NCI-H1930 (cell line): ENCODE measurements at regions not wholly inside any gene's neighbourhood (a gene's known extent, or its start where the extent isn't known, plus 50 kb on each side); places are given as distances from the start of the nearest gene placed in this dataset.
A peak's percentile ranks its signal among the peaks of the same experiment; 100 is the strongest.
"Not testable (repeated sequence)": the region's sequence is repeated elsewhere in the genome, so short reads cannot be mapped to it uniquely, and the experiment has no call there.

Experiments used
- DNase-seq, 2 experiments: peaks; one replicate each; lab custom pipeline; 2025; lab: John Stamatoyannopoulos, UW

DNA sequence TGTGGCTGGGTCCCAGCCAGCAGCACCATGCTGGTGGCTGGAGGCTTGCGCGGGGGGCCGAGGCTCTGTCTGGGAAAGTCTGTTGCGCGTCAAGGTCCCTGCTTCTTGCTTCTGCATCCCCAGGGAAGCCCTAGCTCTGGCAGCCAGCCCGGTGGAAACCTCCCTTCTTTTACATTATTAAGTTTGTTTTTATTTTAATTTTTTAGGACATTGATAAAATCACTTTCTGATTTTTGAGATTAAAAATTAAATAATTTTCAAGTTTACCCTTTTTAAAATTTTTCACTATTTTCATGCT lies 81.6 kb downstream of the TRIM51G start:
- DNase-seq: not testable (repeated sequence)

DNA sequence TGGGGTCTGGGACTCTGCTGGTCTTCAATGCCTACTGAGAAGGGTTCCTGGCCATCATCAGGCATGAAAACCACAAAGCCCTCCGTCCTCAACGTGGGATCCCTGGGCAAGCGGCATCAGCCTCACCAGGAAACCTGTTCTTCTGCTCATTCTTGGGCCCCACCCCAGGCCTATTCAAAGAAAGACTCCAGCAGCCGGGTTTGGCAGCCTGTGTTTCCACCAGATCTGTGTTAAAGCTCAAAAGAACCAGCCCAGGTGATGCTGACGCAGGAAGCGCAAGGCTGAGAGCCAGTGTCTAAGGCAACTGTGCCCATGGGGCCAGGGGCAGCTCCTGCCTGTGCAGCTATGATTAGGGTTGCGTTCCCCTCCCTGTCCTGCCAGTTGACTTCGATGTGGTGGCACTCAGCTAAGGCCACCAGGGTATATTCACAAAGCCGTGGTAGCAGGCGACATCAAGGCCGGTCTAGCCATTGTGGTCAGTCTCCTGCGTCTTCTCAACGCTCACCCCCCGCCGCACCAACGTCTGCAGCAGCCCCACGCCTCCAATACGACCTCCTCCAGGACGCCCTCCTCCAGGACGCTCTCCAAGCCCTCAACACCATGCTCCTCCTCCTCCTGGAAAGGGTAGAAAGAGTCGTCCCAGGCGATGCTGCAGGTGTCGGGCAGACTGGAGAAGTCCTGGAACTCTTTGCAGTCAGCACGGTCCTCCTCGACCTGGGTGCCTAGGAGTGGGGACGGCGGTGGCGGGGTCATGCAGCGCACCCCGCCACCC lies 82.1 kb downstream of the TRIM51G start:
- DNase-seq: not testable (repeated sequence)

DNA sequence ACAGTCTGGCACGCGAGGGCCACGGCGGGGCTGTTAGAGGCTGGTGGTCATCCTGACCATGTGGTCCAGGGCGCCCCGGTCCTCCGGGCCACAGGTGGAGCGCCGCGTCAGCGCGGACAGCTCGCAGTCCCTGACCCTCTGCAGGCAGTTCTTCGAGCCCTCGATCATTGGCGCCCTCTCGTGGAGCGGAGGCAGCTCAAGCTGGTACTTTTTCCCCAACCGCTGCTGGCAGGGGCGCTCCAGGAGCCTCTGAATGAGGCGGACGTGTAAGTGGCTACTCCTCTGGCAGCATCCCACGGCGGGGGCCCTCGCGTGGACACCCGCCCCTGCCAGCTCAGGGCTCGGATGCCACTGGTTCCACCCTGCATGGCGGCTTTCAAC lies 82.9 kb downstream of the TRIM51G start:
- DNase-seq: peak in 1 of 2 experiments; percentile 35

DNA sequence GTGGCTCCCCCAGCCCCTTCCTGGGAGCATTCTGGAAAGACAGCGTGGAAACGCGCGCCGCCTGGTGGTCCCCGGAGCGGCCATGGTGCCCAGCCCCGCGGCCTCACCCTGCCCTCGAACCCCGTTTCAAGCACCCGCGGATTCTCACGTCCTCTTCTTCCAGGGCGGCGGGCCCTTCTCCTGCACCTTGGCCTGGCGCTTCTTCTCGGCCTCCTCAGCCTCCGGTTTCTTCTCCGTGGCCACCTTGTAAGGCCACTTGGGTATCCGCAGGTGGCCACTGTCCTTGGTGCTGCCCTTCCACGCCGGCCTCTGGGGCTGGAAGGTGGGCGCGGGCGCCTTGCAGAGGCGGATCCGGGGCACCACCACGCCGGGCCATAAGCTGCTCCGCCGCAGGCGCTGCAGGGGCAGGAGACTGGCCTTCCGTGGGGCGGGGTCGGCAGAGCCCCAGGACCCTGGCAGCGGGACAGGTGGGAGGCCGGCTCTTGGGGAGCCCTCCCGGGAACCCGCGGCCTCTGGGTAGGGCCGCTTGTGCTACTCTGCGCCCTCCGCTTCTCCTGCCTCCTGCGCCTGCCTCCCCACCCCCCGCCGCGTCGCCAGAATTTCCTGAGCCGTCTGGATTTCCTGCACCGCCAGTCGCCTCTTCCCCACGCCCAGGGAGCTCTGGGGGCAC lies 83.4 kb downstream of the TRIM51G start:
- DNase-seq: peak in 1 of 2 experiments; percentile 23

DNA sequence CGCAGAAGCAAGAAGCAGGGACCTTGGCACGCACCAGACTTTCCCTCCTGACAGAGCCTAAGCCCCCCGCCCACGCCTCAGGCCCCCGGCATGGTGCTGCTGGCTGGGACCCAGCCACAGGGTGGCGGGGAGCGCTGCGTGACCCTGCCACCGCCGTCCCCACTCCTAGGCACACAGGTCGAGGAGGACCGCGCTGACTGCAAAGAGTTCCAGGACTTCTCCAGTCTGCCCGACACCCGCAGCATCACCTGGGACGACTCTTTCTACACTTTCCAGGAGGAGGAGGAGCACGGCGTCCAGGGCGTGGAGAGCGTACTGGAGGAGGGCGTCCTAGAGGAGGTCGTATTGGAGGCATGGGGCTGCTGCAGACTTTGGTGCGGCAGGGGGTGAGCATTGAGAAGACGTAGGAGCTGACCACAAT lies 103.7 kb downstream of the TRIM51G start:
- DNase-seq: no peak

DNA sequence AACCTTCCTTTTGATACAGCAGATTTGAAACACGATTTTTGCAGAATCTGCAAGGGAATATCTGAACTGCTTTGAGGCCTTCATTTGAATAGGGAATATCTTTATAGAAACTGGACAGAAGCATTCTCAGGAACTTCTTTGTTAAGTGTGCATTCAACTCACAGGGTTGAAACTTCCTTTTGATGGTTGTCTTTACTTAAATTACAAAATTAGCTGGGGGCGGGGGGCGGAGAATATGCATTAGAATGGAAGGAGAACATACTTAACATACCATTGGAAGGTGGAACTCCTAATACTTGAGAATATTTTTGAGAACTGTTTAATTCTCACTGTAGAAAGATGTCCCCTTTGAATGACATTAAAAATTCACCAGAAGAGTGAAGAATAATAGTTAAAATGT lies 104.4 kb downstream of the TRIM51G start:
- DNase-seq: no peak
